Activated CD8-positive, alpha-beta T cell treated with anti-CD3 and anti-CD28 coated beads for 36 hours (primary cell): ENCODE measurements at regions not wholly inside any gene's neighbourhood (a gene's known extent, or its start where the extent isn't known, plus 50 kb on each side); places are given as distances from the start of the nearest gene placed in this dataset.

Source experiments
- ATAC-seq: fragments of 200-7000 bp; cut with Tn5 transposase; one replicate; pipeline ENCODE4 v1.10.0; 2021; ENCODE audit warnings: mild to moderate bottlenecking, moderate library complexity
- CTCF ChIA-PET: fragments of 350-600 bp; sonication (Branson Sonifier 250); formaldehyde crosslinking; loops from one replicate; lab custom pipeline; 2021; ENCODE audit warnings: antibody characterized with exemption; lab: Charles Lee
- POLR2A ChIA-PET: fragments of 350-600 bp; sonication (Branson Sonifier 250); formaldehyde crosslinking; loops from one replicate; lab custom pipeline; 2021; ENCODE audit warnings: antibody characterized with exemption; lab: Charles Lee
- DNase-seq: peaks from one replicate; pipeline ENCODE4 v3.0.0-alpha.2; 2020
- H3K27ac Mint-ChIP-seq: one replicate; pipeline ENCODE4 v1.8.0; 2021; ENCODE audit warnings: mild to moderate bottlenecking, mixed read lengths
- H3K27me3 Mint-ChIP-seq: one replicate; pipeline ENCODE4 v1.8.0; 2021; ENCODE audit warnings: mixed read lengths
- H3K36me3 Mint-ChIP-seq: one replicate; pipeline ENCODE4 v1.8.0; 2021; ENCODE audit warnings: low read depth, mixed read lengths
- H3K4me1 Mint-ChIP-seq: one replicate; pipeline ENCODE4 v1.8.0; 2021; ENCODE audit warnings: low read depth, mixed read lengths
- H3K4me3 Mint-ChIP-seq: one replicate; pipeline ENCODE4 v1.8.0; 2021; ENCODE audit warnings: mild to moderate bottlenecking, moderate library complexity, mixed read lengths
- H3K9me3 Mint-ChIP-seq: one replicate; pipeline ENCODE4 v1.8.0; 2021; ENCODE audit warnings: mixed read lengths
- intact Hi-C: fragments of 100-400 bp; cut with micrococcal nuclease; formaldehyde crosslinking; loops from one replicate; pipeline ENCODE4 v1.10.0; 2022
- TF ChIP-seq, protein P1 (sequence below): fragments of 200-600 bp; IDR thresholded peaks from one replicate; pipeline ENCODE4 v1.8.0; 2022; ENCODE audit warnings: antibody characterized with exemption, mild to moderate bottlenecking

DNA sequence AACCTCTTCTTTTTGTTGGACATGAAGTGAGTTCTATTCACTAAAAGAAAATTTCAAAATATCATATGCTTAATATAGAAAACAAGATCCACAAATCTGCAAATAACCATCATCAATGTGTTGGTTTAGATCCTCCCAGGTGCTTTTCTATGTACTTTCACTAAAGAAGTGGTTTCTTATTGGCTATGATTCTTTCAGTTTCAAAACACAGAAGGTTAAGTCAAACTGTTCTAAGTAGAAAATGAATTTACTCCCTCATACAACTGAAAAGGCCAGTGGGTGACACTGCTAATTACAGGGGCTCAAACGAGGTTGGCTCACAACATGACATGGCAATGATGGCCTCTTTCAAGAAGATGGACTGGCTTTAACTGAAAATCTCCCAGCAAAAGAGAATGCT, 111.7 kb downstream of the GALR1 start:
- ChIA-PET POLR2A (no interaction called here), CTCF (no interaction called here)
- H3K4me3 Mint-ChIP-seq: no peak overlapping the region
- peaks cover 25% of the 10 kb centered on the region for H3K27me3 Mint-ChIP-seq
- DNase-seq: no peak
- H3K9me3 Mint-ChIP-seq: peaks cover 12% of the 10 kb centered on the region
- H3K36me3 Mint-ChIP-seq: peaks cover 2% of the 10 kb centered on the region
- intact Hi-C loops: no loop called here
- H3K4me1 Mint-ChIP-seq: no peaks in the 10 kb centered on the region
- TF ChIP-seq, protein P1, sequence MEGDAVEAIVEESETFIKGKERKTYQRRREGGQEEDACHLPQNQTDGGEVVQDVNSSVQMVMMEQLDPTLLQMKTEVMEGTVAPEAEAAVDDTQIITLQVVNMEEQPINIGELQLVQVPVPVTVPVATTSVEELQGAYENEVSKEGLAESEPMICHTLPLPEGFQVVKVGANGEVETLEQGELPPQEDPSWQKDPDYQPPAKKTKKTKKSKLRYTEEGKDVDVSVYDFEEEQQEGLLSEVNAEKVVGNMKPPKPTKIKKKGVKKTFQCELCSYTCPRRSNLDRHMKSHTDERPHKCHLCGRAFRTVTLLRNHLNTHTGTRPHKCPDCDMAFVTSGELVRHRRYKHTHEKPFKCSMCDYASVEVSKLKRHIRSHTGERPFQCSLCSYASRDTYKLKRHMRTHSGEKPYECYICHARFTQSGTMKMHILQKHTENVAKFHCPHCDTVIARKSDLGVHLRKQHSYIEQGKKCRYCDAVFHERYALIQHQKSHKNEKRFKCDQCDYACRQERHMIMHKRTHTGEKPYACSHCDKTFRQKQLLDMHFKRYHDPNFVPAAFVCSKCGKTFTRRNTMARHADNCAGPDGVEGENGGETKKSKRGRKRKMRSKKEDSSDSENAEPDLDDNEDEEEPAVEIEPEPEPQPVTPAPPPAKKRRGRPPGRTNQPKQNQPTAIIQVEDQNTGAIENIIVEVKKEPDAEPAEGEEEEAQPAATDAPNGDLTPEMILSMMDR: no peak
- no peak overlapping the region for H3K27ac Mint-ChIP-seq
- ATAC-seq: no peak

DNA sequence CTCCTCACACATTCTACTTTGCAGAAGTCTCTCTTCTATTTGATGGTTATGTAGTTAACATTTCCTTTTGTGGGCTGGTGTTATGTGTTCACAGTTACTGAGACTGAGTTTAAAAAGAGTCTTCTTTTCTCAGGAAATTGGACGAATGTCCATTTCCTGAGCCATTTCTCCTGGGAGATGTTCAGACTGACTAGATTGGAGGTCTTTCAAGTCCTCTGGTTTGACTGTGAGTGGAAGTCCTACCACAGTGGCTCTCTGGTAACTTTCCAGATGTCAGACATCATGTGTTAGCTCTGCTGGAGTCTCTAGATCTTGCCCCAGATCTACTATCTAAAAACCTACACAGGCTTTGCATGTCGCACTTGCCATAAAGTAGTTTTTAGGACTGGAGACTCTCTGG, 116.0 kb downstream of the GALR1 start:
- Mint-ChIP-seq H3K9me3 (peaks cover 8% of the 10 kb centered on the region), H3K27ac (no peak overlapping the region), H3K4me1 (no peaks in the 10 kb centered on the region), H3K4me3 (no peak overlapping the region), H3K27me3 (peaks cover 19% of the 10 kb centered on the region), H3K36me3 (peaks cover 6% of the 10 kb centered on the region)
- intact Hi-C loops: no loop called here
- TF ChIP-seq, protein P1: no peak
- ChIA-PET POLR2A (no interaction called here), CTCF (no interaction called here)
- DNase-seq (no peak), ATAC-seq (no peak)

DNA sequence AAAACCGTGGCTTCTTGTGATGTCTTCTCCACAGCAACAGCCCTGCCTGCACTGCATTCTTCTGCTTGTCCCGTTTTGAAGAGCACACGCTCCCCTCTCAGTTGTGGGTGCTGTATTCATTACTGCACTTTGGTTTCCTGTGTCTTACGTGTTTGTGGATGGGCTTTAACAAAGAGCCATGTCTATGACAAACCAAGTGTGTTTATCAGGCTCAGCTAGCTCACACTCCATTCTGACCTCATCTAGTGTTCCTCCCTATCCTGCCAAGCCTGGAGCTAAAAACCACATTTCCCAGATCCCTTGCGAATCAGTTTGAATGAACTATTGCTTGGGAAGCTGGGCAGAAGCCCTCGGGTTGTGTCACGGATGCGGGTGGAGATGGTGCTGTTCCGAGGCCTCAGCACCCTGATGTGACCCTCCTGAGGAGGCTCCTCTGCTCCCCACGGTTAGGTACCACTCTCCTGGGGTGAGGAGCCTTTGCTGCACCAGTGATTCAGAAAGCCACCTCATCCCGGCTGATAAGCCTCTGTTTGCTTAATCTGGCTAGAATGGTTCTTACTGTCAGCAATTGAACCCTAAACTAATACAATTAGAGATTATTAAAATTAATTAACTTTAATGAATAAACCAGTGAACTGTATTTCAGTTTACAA, 116.5 kb downstream of the GALR1 start:
- Mint-ChIP-seq H3K27ac (no peak overlapping the region), H3K4me1 (no peaks in the 10 kb centered on the region), H3K9me3 (peaks cover 5% of the 10 kb centered on the region), H3K4me3 (no peak overlapping the region), H3K36me3 (peaks cover 4% of the 10 kb centered on the region), H3K27me3 (peaks cover 16% of the 10 kb centered on the region)
- ATAC-seq (no peak), DNase-seq (no peak)
- intact Hi-C loops: no loop called here
- ChIA-PET POLR2A (no interaction called here), CTCF (no interaction called here)
- TF ChIP-seq, protein P1: no peak

DNA sequence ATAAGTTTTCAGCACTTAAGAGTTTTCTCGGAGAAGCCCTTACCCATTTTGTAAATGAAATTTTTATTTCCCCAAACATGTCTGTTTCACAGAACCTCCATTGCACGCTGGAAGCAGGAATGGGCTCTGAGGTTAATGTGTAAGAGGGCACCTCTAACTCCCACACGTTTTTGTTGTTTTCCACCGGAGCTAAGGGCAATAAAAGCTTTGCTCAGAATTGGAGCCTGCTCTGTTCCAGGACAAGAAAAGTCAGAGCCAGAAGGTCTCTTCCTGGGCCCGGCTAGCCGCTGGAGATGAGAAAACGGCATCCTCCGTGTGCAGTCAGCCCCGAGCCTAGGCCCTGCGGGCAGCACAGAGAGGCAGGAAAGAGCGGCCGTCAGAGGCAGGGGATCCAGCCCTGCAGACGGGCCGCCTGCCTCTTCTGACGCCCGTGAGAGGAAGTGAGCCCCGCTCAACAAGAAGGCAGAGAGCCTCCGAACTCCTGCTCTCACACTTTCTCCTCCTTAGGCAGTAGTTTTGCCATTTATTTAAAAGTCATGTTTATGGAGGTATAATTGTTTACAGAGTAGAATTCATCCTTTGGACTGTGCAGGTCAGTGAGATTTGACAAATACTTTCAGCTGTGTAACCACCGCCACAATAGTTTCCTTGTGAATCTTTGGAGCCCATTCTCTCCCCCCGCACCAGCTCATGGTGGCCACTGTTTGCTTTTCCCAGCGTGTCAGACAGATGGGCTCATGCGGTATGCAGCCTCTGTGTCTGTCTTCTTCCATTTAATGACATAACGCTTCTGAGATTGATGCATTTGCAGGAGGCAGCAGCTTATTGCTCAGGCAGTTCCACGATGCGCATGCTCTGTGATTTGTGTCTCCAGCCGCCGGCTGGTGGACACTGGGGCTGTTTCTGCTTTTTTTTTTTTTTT, 117.3 kb downstream of the GALR1 start:
- ATAC-seq (no peak), DNase-seq (no peak)
- intact Hi-C loops: no loop called here
- H3K4me3 Mint-ChIP-seq: no peak overlapping the region
- H3K4me1 Mint-ChIP-seq: no peaks in the 10 kb centered on the region
- ChIA-PET CTCF (no interaction called here), POLR2A (no interaction called here)
- H3K27ac Mint-ChIP-seq: no peak overlapping the region
- peaks cover 16% of the 10 kb centered on the region for H3K27me3 Mint-ChIP-seq
- peaks cover 5% of the 10 kb centered on the region for H3K9me3 Mint-ChIP-seq
- TF ChIP-seq, protein P1: no peak
- H3K36me3 Mint-ChIP-seq: peaks cover 4% of the 10 kb centered on the region

DNA sequence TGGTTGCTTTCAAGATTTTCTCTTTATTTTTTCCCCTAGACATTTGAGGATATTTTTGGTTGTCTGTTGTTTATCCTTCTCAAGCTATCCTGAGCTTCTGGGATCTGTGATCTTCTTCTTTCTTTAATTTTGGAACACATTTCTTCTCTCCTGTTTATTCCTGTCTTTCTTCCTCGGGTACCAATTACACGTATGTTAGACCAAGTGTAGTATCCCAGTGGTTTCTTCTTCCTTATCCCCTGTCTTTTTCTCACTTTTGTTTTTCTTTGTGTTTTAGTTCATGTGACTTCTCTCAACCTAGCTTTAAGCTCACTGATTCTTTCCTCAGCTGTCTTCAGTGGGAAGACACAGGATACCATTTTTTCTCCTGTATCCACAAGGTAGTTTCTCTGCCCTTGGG, 120.0 kb downstream of the GALR1 start:
- H3K36me3 Mint-ChIP-seq: peaks cover 4% of the 10 kb centered on the region
- intact Hi-C loops: no loop called here
- ATAC-seq (no peak), DNase-seq (no peak)
- H3K27me3 Mint-ChIP-seq: peaks cover 12% of the 10 kb centered on the region
- no peak overlapping the region for H3K4me3 Mint-ChIP-seq
- ChIA-PET POLR2A (no interaction called here), CTCF (no interaction called here)
- no peaks in the 10 kb centered on the region for H3K4me1 Mint-ChIP-seq
- H3K27ac Mint-ChIP-seq: no peak overlapping the region
- TF ChIP-seq, protein P1: no peak
- H3K9me3 Mint-ChIP-seq: peaks cover 5% of the 10 kb centered on the region
